GM12892 (cell line): ENCODE measurements at regions not wholly inside any gene's neighbourhood (a gene's known extent, or its start where the extent isn't known, plus 50 kb on each side); places are given as distances from the start of the nearest gene placed in this dataset.

Source experiments
- POLR2A ChIP-seq: IDR thresholded peaks from 2 replicates; pipeline ENCODE4 v1.6.1; 2011; ENCODE audit warnings: low read depth, low read length, control low read depth
- TAF1 ChIP-seq: IDR thresholded peaks from 2 replicates; pipeline ENCODE4 v1.6.1; 2011; ENCODE audit warnings: low read depth, mild to moderate bottlenecking, control low read depth, low read length, borderline replicate concordance

DNA sequence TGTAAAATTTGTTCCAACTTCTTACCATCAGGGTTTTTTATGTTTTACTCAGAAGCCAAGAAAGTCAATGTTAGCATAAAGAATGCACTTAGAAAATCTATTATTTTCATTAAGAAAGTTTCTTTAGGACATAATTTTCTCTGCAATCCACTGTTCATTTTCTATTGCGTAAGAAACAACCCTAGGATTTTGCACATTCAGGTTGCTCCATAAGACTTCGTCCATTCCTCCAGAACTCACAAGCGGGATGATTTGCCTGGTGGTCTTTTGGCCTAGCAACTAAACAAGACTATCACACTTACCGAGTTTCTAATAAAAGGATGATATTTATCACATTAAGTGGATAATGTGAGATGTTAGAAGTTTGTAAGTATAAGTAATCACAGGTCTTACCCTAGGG lies 376.3 kb upstream of the INTU start:
- TF ChIP-seq POLR2A: no peak
- TF ChIP-seq TAF1: no peak
